GM18873 (cell line): ENCODE measurements at regions not wholly inside any gene's neighbourhood (a gene's known extent, or its start where the extent isn't known, plus 50 kb on each side); places are given as distances from the start of the nearest gene placed in this dataset.

Source experiments
- ATAC-seq: cut with Tn5 transposase; IDR thresholded peaks from one replicate; pipeline ENCODE4 v1.9.1; 2021; ENCODE audit warnings: mild to moderate bottlenecking, moderate library complexity, moderate number of reproducible peaks; ENCODE audit not compliant: unreplicated experiment, low FRiP score

DNA sequence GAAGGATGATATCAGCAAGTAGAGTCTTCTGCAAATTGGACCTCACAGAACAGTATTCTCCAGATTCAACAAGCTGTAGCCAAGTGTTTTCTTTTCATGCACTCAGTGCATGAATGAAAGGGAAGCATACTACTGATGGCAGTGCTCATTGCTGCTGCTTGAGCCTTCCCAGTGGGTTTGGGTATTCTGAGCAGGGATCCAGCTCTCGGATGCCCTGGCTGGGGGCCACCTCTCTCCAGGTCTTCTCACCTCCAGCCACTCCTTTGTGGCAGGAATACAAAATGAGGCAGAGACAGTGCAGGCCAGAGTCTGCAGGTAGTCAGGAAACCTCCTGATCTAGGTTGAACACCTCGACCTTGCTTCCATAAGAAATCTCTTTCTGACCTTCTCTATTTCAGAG is 390.4 kb upstream of the CELF4 start:
- ATAC-seq = no peak

DNA sequence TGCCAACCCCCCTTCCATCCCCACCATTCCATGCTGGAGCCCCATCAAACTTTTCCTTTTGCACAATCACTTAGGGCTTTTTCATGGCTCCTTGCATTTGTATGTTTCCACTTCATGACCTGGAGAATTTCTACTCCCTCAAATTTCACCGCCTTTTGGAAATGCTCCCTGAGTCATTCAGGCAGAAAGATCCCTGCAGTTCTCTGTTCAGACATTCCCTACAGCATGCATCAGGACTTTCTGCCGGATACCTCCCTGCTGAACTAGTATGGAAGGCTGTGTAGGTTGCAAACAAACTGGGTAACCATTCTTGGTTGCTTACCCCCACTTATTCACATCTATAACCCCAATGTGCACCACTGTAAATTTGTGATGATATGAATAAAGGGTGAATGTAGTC is 389.6 kb upstream of the CELF4 start:
- no peak for ATAC-seq

DNA sequence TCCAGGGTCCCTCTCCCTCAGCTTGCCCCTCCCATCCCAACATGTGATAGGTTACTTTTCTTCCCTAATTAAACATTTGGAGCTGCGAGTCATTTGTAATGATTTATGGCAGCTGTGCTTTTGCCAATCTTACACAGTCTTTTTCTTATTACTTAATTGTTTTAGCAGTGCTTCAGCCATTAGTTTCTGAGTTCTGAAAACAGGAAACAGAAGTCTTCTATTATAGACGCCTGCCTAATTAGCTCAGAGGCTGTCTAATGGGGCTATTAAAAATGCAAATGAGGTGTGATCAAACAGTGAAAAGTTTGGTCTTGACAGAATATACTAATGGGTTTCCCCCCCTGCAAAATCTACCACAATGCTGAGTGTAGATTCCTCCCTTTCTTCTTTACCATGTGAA is 388.3 kb upstream of the CELF4 start:
- ATAC-seq = no peak

DNA sequence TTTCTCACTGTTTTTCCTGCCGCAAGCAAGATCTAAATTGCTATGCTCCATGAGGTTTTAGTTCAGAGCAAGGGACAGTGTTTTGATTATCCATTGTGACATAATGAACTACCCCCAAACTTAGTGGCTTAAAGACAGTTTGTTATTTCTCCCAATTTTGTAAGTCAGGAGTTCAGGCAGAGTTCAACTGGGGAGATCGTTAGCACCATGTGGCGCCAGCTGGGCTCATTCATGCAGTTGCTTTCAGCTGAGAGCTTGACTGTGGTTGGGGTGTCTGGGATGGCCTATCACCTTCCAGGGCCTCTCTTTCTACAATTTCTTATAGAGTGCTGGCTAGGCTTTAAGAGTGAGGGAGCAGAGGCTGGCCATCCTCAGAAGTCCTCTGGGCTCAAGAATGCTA is 382.9 kb upstream of the CELF4 start:
- ATAC-seq = no peak

DNA sequence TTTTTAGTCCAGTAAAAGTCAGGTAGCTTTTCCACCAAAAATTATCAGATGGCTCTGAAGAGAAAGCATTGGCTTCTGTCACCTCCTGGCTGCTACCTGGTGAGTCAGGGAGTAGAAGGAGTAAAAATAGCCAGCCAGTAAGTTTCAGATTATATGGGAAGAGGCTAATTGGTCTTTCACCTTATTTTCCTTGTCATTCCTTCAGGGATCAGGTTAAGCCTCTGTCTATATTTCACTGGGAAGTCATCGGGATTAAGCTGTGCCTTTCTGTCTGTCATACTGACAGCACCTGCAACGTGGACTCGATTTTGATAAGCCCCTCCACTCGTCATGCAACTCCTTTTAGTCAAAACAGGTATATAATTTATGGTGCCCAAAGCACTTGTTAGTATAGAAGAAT is 380.7 kb upstream of the CELF4 start:
- no peak for ATAC-seq

DNA sequence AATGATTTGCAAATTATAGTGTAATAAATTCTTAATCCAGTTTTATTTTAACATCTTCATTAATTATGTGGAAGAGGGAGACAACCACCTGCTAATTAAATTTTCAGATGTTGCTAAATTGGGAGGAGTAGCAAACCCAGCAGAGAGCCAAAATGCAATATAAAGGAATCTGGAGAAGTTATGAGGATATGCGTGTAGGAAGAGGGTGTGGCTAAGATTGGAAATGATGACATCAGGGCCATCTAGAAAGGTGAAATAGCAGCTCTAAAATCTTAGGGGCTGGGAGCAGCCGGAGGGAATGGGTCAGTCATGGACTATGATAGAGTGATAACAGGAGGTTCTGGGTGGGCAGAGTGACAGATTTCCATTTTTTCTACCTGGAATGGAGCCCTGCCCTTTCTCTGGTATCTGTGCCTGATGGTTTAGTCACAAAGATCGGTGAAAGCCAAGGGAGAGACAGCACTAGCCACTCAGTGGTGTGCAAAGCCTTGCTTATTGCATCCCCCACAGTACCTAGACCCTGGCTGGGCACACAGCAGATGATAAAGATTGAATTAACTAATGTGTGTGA is 379.2 kb upstream of the CELF4 start:
- ATAC-seq = no peak

DNA sequence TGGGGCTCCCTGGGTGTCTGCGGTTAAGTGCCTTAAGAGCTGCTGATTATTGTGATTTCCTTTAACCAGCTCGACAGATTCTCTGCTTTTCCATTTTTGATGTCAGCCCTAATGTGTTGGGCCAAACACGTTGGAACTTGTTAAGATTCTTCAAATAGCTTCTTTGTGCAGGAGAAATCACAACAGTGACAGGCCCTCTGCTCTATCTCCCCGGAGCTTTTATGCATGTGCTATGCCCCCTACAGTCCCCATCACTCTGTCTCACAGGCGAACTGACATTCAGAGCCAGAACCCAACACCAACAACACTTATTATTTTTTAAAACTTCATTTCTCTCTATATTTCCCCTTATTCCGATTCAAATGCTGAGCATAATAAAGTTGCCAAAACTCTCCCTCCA is 371.7 kb upstream of the CELF4 start:
- no peak for ATAC-seq

DNA sequence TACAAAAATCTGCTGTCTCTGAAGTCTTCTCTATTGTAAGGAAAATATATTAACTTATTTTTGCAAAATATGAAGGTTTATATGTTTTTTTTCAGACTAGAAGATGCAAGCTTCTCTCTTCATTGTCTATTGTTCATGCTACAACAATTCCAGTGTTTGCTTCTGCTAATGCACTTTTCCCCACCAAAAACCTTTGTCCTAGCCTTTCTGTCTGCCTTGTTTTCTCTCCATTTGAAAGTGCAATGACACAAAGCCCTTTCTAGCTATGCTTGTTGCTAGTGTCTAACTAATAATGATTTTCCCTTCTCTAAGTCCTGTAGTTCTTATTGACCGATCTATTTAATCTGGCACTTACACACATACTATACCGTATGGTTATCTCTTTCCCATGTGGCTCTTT is 369.5 kb upstream of the CELF4 start:
- ATAC-seq = no peak

DNA sequence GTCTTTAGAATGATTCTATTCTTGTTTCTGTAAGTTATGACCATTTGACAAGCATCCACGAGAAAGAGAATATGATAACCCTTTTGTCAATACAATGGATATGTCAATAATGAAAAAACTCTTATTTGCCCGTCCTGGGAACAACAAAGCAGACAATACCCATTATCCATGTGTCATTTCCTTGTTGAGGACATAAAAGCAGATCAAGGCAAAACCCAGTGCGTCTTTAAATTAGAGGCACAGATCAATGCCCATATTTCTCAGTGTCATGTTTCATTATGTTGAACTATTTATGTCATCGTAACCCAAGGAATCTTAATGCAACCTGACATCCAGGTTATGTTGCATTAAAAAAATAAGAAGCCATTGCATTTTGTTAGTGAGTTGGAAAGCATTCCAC is 365.0 kb upstream of the CELF4 start:
- no peak for ATAC-seq

DNA sequence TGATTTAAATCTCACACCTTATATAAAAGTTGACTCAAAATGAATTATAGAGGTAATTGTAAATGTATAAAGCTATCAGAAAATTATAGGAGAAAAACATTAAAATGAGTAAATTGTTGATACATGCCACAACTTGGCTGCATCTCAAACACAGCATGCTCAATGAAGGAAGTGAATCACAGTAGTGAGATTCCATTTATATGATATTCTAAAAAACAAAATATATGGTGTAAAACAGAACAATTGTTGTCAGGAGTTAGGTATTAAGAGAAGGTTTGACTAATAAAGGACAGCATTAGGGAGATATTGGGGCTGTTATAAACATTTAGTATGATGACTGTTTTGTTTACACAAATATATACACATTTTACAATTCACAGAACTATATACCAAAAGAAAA is 356.6 kb upstream of the CELF4 start:
- ATAC-seq = no peak

DNA sequence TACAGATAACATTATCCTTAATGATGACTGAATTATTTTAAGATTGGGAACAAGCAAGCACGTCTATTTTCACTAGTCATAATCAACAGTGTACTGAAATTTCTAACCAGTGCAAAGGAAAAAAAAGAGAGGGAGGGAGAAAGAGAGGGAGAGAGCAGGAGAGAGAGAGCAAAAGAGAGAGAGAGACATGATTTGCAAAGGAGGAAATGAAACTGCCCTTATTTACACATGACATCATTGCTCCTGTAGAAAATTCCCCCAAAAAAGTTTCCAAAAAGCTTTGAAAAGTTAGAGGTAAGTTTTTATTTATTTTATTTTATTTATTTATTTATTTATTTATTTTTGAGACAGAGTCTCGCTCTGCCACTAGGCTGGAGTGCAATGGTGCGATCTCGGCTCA is 355.3 kb upstream of the CELF4 start:
- ATAC-seq = no peak

DNA sequence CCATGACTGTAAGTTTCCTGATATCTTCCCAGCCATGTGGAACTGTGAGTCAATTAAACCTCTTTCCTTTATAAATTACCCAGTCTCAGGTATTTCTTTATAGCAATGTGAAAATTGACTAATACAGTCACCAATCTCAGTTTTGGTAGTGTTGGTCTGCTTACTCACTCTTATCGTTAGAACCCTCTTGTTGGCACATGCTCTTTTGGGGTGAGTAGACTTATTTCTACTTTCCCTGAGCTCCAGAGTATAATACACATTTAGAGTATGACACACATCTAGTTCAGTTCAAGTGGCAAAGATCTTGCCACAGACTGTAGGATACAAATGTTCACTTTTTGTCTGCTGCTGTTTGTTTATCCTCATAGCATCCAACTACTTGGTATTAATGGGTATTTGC is 347.5 kb upstream of the CELF4 start:
- ATAC-seq = no peak

DNA sequence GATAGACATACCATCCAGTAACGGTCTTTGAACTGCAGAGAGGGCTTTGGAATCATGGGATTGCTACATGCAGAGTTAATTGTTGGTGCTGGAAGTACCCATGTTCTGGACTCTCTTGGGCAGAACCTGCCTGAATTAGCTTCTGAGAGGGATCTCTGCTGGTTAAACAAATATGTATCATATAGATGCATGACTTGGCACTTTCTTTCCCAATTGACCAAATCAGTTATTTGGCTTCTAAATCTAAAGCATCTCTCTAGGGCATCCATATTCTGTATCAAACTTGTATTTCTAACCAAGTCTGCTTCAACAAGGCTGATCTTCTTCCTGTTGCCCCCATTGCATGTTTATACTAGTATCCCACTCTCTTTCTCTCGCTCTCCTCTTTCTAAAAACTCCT is 336.7 kb upstream of the CELF4 start:
- no peak for ATAC-seq

DNA sequence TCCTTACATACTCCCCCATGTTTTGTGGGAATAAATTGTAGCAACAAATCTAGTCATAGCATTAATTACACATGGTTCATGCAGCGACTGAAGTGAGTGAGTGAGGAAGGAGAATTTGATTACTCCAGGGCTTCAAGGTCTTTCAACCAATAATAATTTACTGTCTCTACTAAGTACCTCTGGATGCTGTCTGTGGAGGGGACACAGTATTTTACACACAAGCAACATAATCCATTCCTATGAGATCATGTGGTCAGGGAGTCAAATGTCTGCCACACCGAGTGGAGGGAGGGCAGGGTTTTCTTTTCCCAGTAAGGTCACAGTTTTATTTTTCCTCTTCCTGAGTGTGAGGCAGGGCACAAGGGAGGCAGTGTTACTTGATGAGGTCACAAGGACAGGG is 334.7 kb upstream of the CELF4 start:
- ATAC-seq = no peak

DNA sequence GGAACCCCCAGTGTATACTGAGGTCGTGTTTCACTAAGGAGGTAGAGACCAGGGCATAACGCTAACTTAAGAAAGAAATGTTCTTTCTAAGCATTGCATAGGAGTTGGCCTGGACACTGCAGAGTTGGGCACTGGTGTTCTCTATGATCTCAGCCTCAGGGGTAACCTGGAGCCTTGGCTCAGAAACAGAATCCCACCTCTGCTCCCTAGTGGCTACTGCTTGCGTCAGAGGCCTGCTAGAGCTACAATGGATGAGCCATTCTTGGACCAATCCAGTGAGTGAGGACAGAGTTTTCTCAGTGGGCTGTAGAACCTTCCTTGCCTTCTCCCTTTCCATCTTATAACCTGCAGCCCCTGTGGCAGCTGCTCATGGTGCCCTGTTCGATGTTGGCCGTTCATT is 324.4 kb upstream of the CELF4 start:
- ATAC-seq = no peak

DNA sequence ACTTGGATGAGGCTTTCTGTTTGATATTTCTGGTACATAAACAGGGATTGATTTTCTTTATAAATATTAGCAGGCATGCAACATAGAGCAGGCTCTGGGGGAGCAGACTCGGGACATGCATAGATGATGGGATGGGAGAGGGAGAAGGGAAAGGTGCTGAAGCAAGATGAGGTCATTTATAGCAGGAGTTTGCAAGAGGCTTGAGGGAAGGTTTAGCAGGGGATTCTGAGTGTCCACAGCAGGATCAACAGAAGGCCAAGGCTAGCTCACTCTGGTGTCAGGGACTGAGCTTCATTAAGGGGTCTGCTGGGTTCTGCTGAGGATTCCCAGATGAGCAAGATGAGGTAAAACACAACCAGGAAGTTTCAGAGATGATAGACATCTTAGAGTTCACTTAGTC is 309.1 kb upstream of the CELF4 start:
- ATAC-seq = no peak

DNA sequence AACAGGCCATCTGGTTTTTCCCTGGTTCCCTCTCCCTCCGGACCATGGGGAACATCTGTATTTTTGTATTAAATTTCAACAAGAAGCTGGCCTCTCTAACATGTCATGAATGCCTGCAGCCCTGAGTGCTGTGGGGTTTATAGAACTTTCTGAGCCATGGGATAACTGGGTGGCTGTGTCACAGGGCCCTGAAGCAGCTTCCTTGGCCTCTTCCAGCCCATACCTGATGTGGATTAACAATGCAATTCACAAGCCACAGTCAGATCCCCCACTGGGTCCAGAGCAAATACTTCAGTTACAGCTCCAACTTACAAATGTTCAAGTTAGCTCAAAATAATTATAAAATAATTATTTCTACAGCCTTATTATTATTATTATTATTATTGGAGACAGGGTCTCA is 307.8 kb upstream of the CELF4 start:
- no peak for ATAC-seq

DNA sequence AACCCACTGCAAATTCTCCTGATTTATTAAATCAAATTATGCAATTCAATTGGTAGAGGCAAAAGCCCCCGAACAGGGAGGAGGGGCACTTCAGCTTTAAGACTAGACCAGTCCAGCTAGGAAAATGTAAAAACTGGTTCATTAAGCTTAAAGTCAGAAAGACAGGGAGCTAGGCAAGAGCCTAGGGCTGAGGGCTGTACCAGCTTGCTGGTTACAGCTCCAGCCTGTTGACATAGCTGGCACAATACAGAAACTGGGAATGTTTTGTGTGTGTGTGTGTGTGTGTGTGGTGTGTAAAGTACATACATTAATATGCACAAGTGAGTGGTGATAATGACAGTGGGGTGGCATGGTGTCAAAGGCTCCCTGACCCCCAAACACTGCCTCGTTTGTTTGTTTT is 307.0 kb upstream of the CELF4 start:
- no peak for ATAC-seq

DNA sequence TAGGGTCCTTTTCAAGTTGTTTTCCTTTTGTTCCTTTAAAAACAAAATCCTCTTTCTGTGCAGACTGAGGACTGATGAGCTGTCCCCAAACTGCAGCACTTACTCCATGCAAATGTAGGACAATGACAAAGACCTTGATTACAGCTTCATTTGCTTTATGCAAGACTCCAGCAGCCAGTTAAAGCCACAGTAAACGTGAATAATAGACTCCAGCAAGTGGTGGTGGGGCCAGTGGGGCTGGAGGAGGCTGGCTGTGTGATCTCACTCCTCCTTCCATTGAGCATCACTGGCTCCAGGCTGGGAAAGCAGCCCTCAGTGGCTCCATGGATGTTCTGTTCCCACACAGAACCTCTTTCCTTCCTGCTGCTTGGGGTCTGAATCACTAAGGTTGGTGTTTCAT is 306.0 kb upstream of the CELF4 start:
- no peak for ATAC-seq

DNA sequence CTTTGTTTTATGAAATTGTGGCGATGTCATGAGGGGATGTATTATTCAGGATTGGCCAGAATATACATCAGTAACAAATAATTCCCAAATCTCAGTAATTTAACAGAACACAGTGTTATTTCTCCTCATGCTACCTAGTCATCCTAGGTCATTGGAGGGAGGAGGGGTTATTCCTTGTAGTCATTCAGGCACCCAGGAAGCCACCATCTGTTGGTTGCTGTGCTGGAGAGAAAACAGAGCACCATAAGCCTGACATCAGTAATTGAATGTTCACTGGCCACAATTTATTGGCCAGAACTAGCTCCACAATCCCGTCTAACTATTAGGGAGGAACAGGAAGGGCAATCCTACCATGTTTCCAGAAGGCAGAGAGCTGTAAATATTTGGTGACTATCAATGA is 303.5 kb upstream of the CELF4 start:
- ATAC-seq = no peak

DNA sequence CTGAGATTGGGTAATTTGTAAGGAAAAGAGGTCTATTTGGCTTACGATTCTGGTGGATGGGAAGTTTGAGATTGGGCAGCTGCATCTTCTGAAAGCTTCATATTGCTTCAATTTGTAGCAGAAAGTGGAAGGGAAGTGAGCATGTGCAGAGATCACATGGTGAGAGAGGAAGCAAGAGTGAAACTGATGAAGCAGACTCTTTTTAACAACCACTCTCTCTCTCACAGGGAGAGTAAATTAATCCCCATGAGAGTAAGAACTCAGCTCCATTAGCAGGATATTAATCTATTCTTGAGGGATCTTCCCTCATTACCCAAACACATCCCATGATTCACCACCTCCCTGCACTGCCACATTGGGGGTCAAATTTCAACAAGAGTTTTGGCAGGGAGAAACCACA is 298.5 kb upstream of the CELF4 start:
- ATAC-seq = no peak

DNA sequence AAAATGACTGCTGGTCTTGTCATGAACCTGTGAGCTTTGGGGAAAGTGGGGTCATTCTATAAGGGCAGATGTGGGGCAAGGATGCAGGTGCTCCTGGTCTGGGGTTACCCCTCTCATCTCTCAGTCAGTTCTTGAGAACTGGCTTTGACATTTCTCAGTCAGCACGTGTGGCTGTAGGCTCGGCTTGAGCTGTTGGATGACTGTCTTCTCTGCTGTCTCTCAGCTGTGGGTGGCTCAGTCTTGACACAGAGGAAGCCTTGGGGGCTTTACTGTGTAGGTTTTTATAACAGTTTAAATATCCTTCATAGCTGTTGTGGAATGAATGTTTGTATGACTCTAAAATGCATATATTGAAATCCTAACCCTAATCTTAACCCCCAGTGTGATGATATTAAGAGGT is 296.4 kb upstream of the CELF4 start:
- no peak for ATAC-seq

DNA sequence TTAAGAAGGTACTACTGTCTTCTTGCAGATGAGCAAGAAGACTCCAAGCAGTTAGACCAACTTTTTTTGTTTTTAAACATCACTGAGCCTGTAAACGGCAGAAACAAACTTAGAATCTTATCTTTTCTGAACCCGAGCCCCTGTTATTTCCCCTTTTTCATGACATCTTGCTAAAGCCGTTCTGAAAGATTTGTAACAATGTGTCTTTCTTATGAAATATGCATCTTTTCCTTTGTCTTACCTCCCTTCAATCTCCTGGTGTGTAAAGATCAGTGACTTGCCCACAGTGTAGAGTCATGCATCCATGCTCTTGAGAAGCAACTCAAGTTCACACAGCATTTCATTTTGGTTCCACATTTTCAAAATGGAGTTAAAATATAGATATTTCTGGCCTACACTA is 288.8 kb upstream of the CELF4 start:
- no peak for ATAC-seq
